GM23338 (cell line): ENCODE measurements at regions not wholly inside any gene's neighbourhood (a gene's known extent, or its start where the extent isn't known, plus 50 kb on each side); places are given as distances from the start of the nearest gene placed in this dataset.

Experiments
- ATAC-seq: fragments of 200-7000 bp; cut with Tn5 transposase; 3 replicates; pipeline ENCODE4 v1.9.1; 2020
- DNase-seq: peaks from one replicate; pipeline ENCODE4 v3.0.0-alpha.2; 2015; ENCODE audit warnings: low spot score
- H2AFZ ChIP-seq: fragments of 200-600 bp; sonication (generic); 2 replicates; pipeline ENCODE4 v1.8.0; 2016; ENCODE audit warnings: antibody characterized with exemption, mild to moderate bottlenecking, moderate library complexity
- H3F3A ChIP-seq: fragments of 200-600 bp; sonication (generic); replicated peaks from 2 replicates; pipeline ENCODE4 v1.8.0; 2017; ENCODE audit warnings: antibody characterized with exemption, mixed run types, low read depth
- H3K27ac ChIP-seq: fragments of 200-600 bp; sonication (generic); 2 replicates; pipeline ENCODE4 v1.6.1; 2016; ENCODE audit warnings: low read depth
- H3K27me3 ChIP-seq: fragments of 200-600 bp; sonication (generic); 2 replicates; pipeline ENCODE4 v1.8.0; 2016; ENCODE audit warnings: mild to moderate bottlenecking, mixed run types, moderate library complexity; ENCODE audit not compliant: insufficient read depth
- H3K36me3 ChIP-seq: fragments of 200-600 bp; sonication (generic); 2 replicates; pipeline ENCODE4 v1.8.0; 2016; ENCODE audit warnings: mild to moderate bottlenecking; ENCODE audit not compliant: insufficient read depth
- H3K4me1 ChIP-seq: fragments of 200-600 bp; sonication (generic); 2 replicates; pipeline ENCODE4 v1.8.0; 2016; ENCODE audit warnings: mild to moderate bottlenecking, moderate library complexity; ENCODE audit not compliant: insufficient read depth
- H3K4me2 ChIP-seq: fragments of 200-600 bp; sonication (generic); 2 replicates; pipeline ENCODE4 v1.7.1; 2017; ENCODE audit warnings: mixed run types
- H3K4me3 ChIP-seq: fragments of 200-600 bp; sonication (generic); 2 replicates; pipeline ENCODE4 v1.6.1; 2016; ENCODE audit warnings: mixed run types
- H3K79me2 ChIP-seq: fragments of 200-600 bp; sonication (generic); replicated peaks from 2 replicates; pipeline ENCODE4 v1.8.0; 2017; ENCODE audit warnings: mild to moderate bottlenecking; ENCODE audit not compliant: insufficient read depth
- H3K9me2 ChIP-seq: fragments of 200-600 bp; sonication (generic); 2 replicates; pipeline ENCODE4 v1.8.0; 2017; ENCODE audit not compliant: insufficient read depth
- H4K20me1 ChIP-seq: fragments of 200-600 bp; sonication (generic); replicated peaks from 2 replicates; pipeline ENCODE4 v1.8.0; 2017; ENCODE audit warnings: mild to moderate bottlenecking; ENCODE audit not compliant: insufficient read depth
- H3K27ac Mint-ChIP-seq: 2 replicates; pipeline ENCODE4 v1.8.0; 2020; ENCODE audit warnings: inconsistent platforms, mild to moderate bottlenecking, moderate library complexity, mixed read lengths
- H3K27me3 Mint-ChIP-seq: 3 replicates; pipeline ENCODE4 v1.8.0; 2022; ENCODE audit warnings: low read depth, mild to moderate bottlenecking, moderate library complexity, mixed read lengths, inconsistent platforms; ENCODE audit not compliant: insufficient read depth, poor library complexity
- H3K36me3 Mint-ChIP-seq: 3 replicates; pipeline ENCODE4 v1.8.0; 2021; ENCODE audit warnings: low read depth, mild to moderate bottlenecking, inconsistent platforms, moderate library complexity, mixed read lengths
- H3K4me1 Mint-ChIP-seq: 3 replicates; pipeline ENCODE4 v1.8.0; 2020; ENCODE audit warnings: mild to moderate bottlenecking, inconsistent platforms, mixed read lengths
- H3K4me3 Mint-ChIP-seq: 3 replicates; pipeline ENCODE4 v1.8.0; 2021; ENCODE audit warnings: moderate library complexity, mild to moderate bottlenecking, inconsistent platforms, mixed read lengths
- H3K9me3 Mint-ChIP-seq: 3 replicates; pipeline ENCODE4 v1.8.0; 2020; ENCODE audit warnings: moderate library complexity, mild to moderate bottlenecking, inconsistent platforms, mixed read lengths
- CREB1 ChIP-seq: fragments of 250-450 bp; sonication (Bioruptor Pico); IDR thresholded peaks from 2 replicates; pipeline ENCODE4 v1.5.0; 2020; ENCODE audit warnings: low read depth, mild to moderate bottlenecking, moderate library complexity
- CTCF ChIP-seq, 2 experiments: fragments of 200-600 bp in 1 of 2; sonication (generic) in 1 of 2; conservative IDR thresholded peaks; 2 replicates each; pipeline versions ENCODE4 v1.5.1 to v1.6.1; 2016 to 2017; ENCODE audit warnings: antibody characterized with exemption in 2 of 2, low read depth in 2 of 2, mild to moderate bottlenecking in 2 of 2, moderate library complexity in 1 of 2
- EZH2 ChIP-seq: fragments of 200-600 bp; sonication (generic); IDR thresholded peaks from one replicate; pipeline ENCODE4 v1.8.0; 2017; ENCODE audit warnings: antibody characterized with exemption, mild to moderate bottlenecking, low read depth; ENCODE audit not compliant: unreplicated experiment
- EZH2phosphoT487 ChIP-seq: fragments of 200-600 bp; sonication (generic); IDR thresholded peaks from one replicate; pipeline ENCODE4 v1.8.1; 2018; ENCODE audit warnings: antibody characterized with exemption; ENCODE audit not compliant: unreplicated experiment
- JUNB ChIP-seq: IDR thresholded peaks from one replicate; pipeline ENCODE4 v1.6.1; 2016; ENCODE audit warnings: antibody characterized with exemption; ENCODE audit not compliant: unreplicated experiment
- NANOG ChIP-seq: IDR thresholded peaks from 2 replicates; pipeline ENCODE4 v1.6.1; 2016; ENCODE audit warnings: antibody characterized with exemption, borderline replicate concordance
- POLR2AphosphoS5 ChIP-seq: IDR thresholded peaks from 2 replicates; pipeline ENCODE4 v1.6.1; 2016; ENCODE audit warnings: antibody characterized with exemption, low read depth
- REST ChIP-seq: IDR thresholded peaks from one replicate; pipeline ENCODE4 v1.6.1; 2018; ENCODE audit warnings: antibody characterized with exemption; ENCODE audit not compliant: unreplicated experiment
- STAT1 ChIP-seq: IDR thresholded peaks from one replicate; pipeline ENCODE4 v1.6.1; 2016; ENCODE audit warnings: antibody characterized with exemption; ENCODE audit not compliant: unreplicated experiment
- ZNF114 ChIP-seq: fragments of 250-450 bp; sonication (Bioruptor Pico); IDR thresholded peaks from 2 replicates; pipeline ENCODE4 v1.5.0; 2020; ENCODE audit warnings: mild to moderate bottlenecking, moderate library complexity
- ZNF331 ChIP-seq: fragments of 250-450 bp; sonication (Bioruptor Pico); IDR thresholded peaks from 2 replicates; pipeline ENCODE4 v1.5.0; 2020; ENCODE audit warnings: low read depth, mild to moderate bottlenecking, moderate library complexity
- ZNF462 ChIP-seq: fragments of 250-450 bp; sonication (Bioruptor Pico); IDR thresholded peaks from 2 replicates; pipeline ENCODE4 v1.5.0; 2020; ENCODE audit warnings: mild to moderate bottlenecking, moderate library complexity
- TF ChIP-seq, protein P1 (sequence below): IDR thresholded peaks from 2 replicates; pipeline ENCODE4 v1.6.1; 2016; ENCODE audit warnings: antibody characterized with exemption

- no peak overlapping the region for H3K4me2 ChIP-seq
- no peaks in the 10 kb centered on the region; the same call in 2 of the 3 replicates for H3K4me1 Mint-ChIP-seq
- ATAC-seq = no peak
These were observed 87.4 kb upstream of the GPR26 start for GRCh38 chr10:123578721-123579120.

More at GRCh38 chr10:123578721-123579120, 87.4 kb upstream of the GPR26 start:
- no peaks in the 10 kb centered on the region for H3K36me3 ChIP-seq
- no peaks in the 10 kb centered on the region for H3K79me2 ChIP-seq
- peaks cover 4% of the 10 kb centered on the region; the same call in 1 of the 2 replicates for H3K27me3 ChIP-seq
- peaks cover 1% of the 10 kb centered on the region for H3K27me3 Mint-ChIP-seq
- H3K9me2 ChIP-seq = no peaks in the 10 kb centered on the region
- H3K4me3 Mint-ChIP-seq = no peak overlapping the region
- H4K20me1 ChIP-seq = no peaks in the 10 kb centered on the region
- H3K27ac Mint-ChIP-seq = no peak overlapping the region
- DNase-seq = no peak
- no peaks in the 10 kb centered on the region for H3K9me3 Mint-ChIP-seq
- H3K4me3 ChIP-seq = no peak overlapping the region
- H2AFZ ChIP-seq = no peak overlapping the region
- H3K36me3 Mint-ChIP-seq = no peaks in the 10 kb centered on the region
- no peak overlapping the region for H3K27ac ChIP-seq
- TF ChIP-seq CREB1 (CRISPR knock-in tag) (no peak), EZH2phosphoT487 (no peak), CTCF (conservative IDR thresholded peaks at IDR 0.05; ENCODE audit: low read depth in 2 of 2) (no peak), ZNF331 (CRISPR knock-in tag) (no peak), STAT1 (no peak), ZNF462 (CRISPR knock-in tag) (no peak), POLR2AphosphoS5 (no peak), JUNB (no peak), EZH2 (no peak), NANOG (no peak), ZNF114 (CRISPR knock-in tag) (no peak), REST (no peak)
- TF ChIP-seq, protein P1, sequence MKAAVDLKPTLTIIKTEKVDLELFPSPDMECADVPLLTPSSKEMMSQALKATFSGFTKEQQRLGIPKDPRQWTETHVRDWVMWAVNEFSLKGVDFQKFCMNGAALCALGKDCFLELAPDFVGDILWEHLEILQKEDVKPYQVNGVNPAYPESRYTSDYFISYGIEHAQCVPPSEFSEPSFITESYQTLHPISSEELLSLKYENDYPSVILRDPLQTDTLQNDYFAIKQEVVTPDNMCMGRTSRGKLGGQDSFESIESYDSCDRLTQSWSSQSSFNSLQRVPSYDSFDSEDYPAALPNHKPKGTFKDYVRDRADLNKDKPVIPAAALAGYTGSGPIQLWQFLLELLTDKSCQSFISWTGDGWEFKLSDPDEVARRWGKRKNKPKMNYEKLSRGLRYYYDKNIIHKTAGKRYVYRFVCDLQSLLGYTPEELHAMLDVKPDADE = no peak
- H3K4me1 ChIP-seq = 0 out of 2 replicates have a peak, but pooled peaks cover under 1% of the 10 kb centered on the region
- no peaks in the 10 kb centered on the region for H3F3A ChIP-seq
